Upper lobe of left lung (tissue), 6 donors: ENCODE measurements at regions not wholly inside any gene's neighbourhood (a gene's known extent, or its start where the extent isn't known, plus 50 kb on each side); places are given as distances from the start of the nearest gene placed in this dataset.

Source experiments
- ATAC-seq, 2 donors: fragments of 200-7000 bp; cut with Tn5 transposase; one replicate each; pipeline ENCODE4 v1.9.1; 2022; ENCODE audit warnings: mild to moderate bottlenecking in 2 of 2, moderate library complexity in 2 of 2; ENCODE audit not compliant: low FRiP score in 2 of 2
- DNase-seq, 2 donors: peaks; one replicate each; pipeline ENCODE4 v3.0.0-alpha.2; 2019 to 2020
- H3K27ac ChIP-seq, 4 donors: fragments of 200-600 bp; sonication (generic); one replicate each; pipeline ENCODE4 v1.5.1; 2016 to 2019
- H3K27me3 ChIP-seq, 4 donors: fragments of 200-600 bp; sonication (generic); one replicate each; pipeline ENCODE4 v1.5.1; 2017 to 2019
- H3K36me3 ChIP-seq, 4 donors: fragments of 200-600 bp; sonication (generic); one replicate each; pipeline ENCODE4 v1.5.1; 2016 to 2019
- H3K4me1 ChIP-seq, 4 donors: fragments of 200-600 bp; sonication (generic); one replicate each; pipeline ENCODE4 v1.5.1; 2018 to 2019
- H3K4me3 ChIP-seq, 4 donors: fragments of 200-600 bp; sonication (generic); one replicate each; pipeline ENCODE4 v1.5.1; 2017 to 2019; ENCODE audit warnings: mild to moderate bottlenecking in 2 of 4, moderate library complexity in 1 of 4
- H3K9me3 ChIP-seq, 4 donors: fragments of 200-600 bp; sonication (generic); one replicate each; pipeline ENCODE4 v1.5.1; 2018 to 2019
- CTCF ChIP-seq, 6 experiments: fragments of 450-650 bp in 4 of 6; fragments of 200-600 bp in 2 of 6; sonication (generic) in 2 of 6; IDR thresholded peaks; one replicate each; pipeline ENCODE4 v1.5.1; 2016 to 2019; ENCODE audit warnings: antibody characterized with exemption in 6 of 6
- EP300 ChIP-seq, 4 donors: sonication (generic); formaldehyde crosslinking; IDR thresholded peaks; one replicate each; pipeline ENCODE4 v1.5.1; 2017; ENCODE audit warnings: antibody characterized with exemption in 4 of 4, control low read depth in 2 of 4
- POLR2A ChIP-seq, 4 donors: fragments of 450-650 bp; IDR thresholded peaks; one replicate each; pipeline ENCODE4 v1.5.1; 2016 to 2017; ENCODE audit warnings: antibody characterized with exemption in 4 of 4, mild to moderate bottlenecking in 2 of 4
- POLR2AphosphoS5 ChIP-seq, 2 donors: sonication (generic); formaldehyde crosslinking; IDR thresholded peaks; one replicate each; pipeline ENCODE4 v1.5.1; 2017; ENCODE audit warnings: antibody characterized with exemption in 2 of 2
- WGBS, 2 donors: methylation state at CpG; one replicate each; pipeline ENCODE4 v1.1.5; 2017 to 2018; 5-methylcytosine and 5-hydroxymethylcytosine counted together
- donor health status: DM: no; HTN: no; CAD: no; lungs with moderate emphysema.
- donor health status: DM: no; HTN: yes; CAD: no; lungs with severe emphysema.

GRCh38 chr10:6920072-6921019 lies 340.3 kb upstream of the PRKCQ start:
- WGBS, 2 donors, result 19 to 36% methylated on average over 18 to 26 of the region's 26 CpGs
- no peaks in the 10 kb centered on the region for H3K9me3 ChIP-seq
- H3K36me3 ChIP-seq, result no peaks in the 10 kb centered on the region
- H3K4me3 ChIP-seq, result no peak overlapping the region
- peak; percentile 22 to 87 for DNase-seq
- no peak overlapping the region for H3K27ac ChIP-seq
- TF ChIP-seq POLR2AphosphoS5 (IDR thresholded peaks at IDR 0.05), result peak in 1 of 2 donors; percentile 27
- TF ChIP-seq CTCF (IDR thresholded peaks at IDR 0.05), result peak; percentile 38 to 67 (median 52)
- no peak for TF ChIP-seq POLR2A (IDR thresholded peaks at IDR 0.05)
- TF ChIP-seq EP300 (IDR thresholded peaks at IDR 0.05), result no peak
- H3K27me3 ChIP-seq, result no peaks in the 10 kb centered on the region
- peak; percentile 85 to 90 for ATAC-seq
- H3K4me1 ChIP-seq, result peaks cover 0 to 14% (median 10%) of the 10 kb centered on the region in 4 donors

GRCh38 chr10:6919077-6919476 lies 339.0 kb upstream of the PRKCQ start:
- Histone ChIP-seq H3K27ac (no peak overlapping the region), H3K36me3 (no peaks in the 10 kb centered on the region), H3K4me1 (peaks cover 0 to 14% (median 10%) of the 10 kb centered on the region in 4 donors), H3K9me3 (no peaks in the 10 kb centered on the region), H3K4me3 (no peak overlapping the region), H3K27me3 (no peaks in the 10 kb centered on the region)
- TF ChIP-seq POLR2A (IDR thresholded peaks at IDR 0.05), result no peak
- no peak for TF ChIP-seq EP300 (IDR thresholded peaks at IDR 0.05)
- no peak for TF ChIP-seq CTCF (IDR thresholded peaks at IDR 0.05)
- no peak for TF ChIP-seq POLR2AphosphoS5 (IDR thresholded peaks at IDR 0.05)
- 76 to 90% methylated on average over 2 of the region's 2 CpGs for WGBS, 2 donors
- ATAC-seq (no peak), DNase-seq (no peak)

GRCh38 chr10:6918305-6918704 lies 338.2 kb upstream of the PRKCQ start:
- H3K4me3 ChIP-seq, result no peak overlapping the region
- H3K36me3 ChIP-seq, result no peaks in the 10 kb centered on the region
- peaks cover 0 to 14% (median 10%) of the 10 kb centered on the region in 4 donors for H3K4me1 ChIP-seq
- 63 to 69% methylated on average over 6 of the region's 6 CpGs for WGBS, 2 donors
- no peak overlapping the region for H3K27ac ChIP-seq
- DNase-seq (peak in 1 of 2 donors; percentile 47), ATAC-seq (peak; percentile 52 to 55)
- TF ChIP-seq CTCF (IDR thresholded peaks at IDR 0.05), result peak in 4 of 6 experiments; percentile 26 to 47 (median 40)
- no peak for TF ChIP-seq EP300 (IDR thresholded peaks at IDR 0.05)
- H3K27me3 ChIP-seq, result no peaks in the 10 kb centered on the region
- no peaks in the 10 kb centered on the region for H3K9me3 ChIP-seq

GRCh38 chr10:6917125-6917524 lies 337.0 kb upstream of the PRKCQ start:
- 56 to 61% methylated on average over 6 of the region's 6 CpGs for WGBS, 2 donors
- TF ChIP-seq CTCF (IDR thresholded peaks at IDR 0.05) (no peak), EP300 (IDR thresholded peaks at IDR 0.05) (peak in 1 of 4 donors; percentile 41), POLR2A (IDR thresholded peaks at IDR 0.05) (no peak), POLR2AphosphoS5 (IDR thresholded peaks at IDR 0.05) (no peak)
- peak in 1 of 2 donors; percentile 37 for DNase-seq
- Histone ChIP-seq H3K4me1 (peaks cover 0 to 17% (median 10%) of the 10 kb centered on the region in 4 donors), H3K27ac (no peak overlapping the region), H3K9me3 (no peaks in the 10 kb centered on the region), H3K36me3 (no peaks in the 10 kb centered on the region), H3K4me3 (no peak overlapping the region), H3K27me3 (no peaks in the 10 kb centered on the region)
- ATAC-seq, result peak in 1 of 2 donors; percentile 42
